GM12878 (cell line): ENCODE measurements at regions not wholly inside any gene's neighbourhood (a gene's known extent, or its start where the extent isn't known, plus 50 kb on each side); places are given as distances from the start of the nearest gene placed in this dataset.

Source experiments
- ATAC-seq: fragments of 200-7000 bp; cut with Tn5 transposase; 3 replicates; pipeline ENCODE4 v1.9.1; 2020; ENCODE audit warnings: mild to moderate bottlenecking, moderate library complexity
- BruUV-seq: library from RNA; stranded (reverse); fragments of 400-500 nt; replicated peaks from 2 replicates; lab custom pipeline; 2021; lab: Mats Ljungman, UMichigan
- CTCF ChIA-PET: fragments of 300-600 bp; sonication (Branson Sonifier 250); formaldehyde crosslinking; extraction: SDS; loops from one replicate; lab custom pipeline; 2021; ENCODE audit warnings: inconsistent platforms; lab: Yijun Ruan, JAX
- POLR2A ChIA-PET: fragments of 350-600 bp; formaldehyde crosslinking; extraction: SDS; loops from one replicate; lab custom pipeline; 2021; ENCODE audit warnings: inconsistent platforms; lab: Charles Lee
- RAD21 ChIA-PET: fragments of 300-600 bp; sonication (Branson Sonifier 250); formaldehyde crosslinking; loops from one replicate; lab custom pipeline; 2023; ENCODE audit warnings: antibody characterized with exemption; ENCODE audit not compliant: unreplicated experiment; lab: Charles Lee
- SMC1A ChIA-PET: fragments of 300-600 bp; sonication (Branson Sonifier 250); formaldehyde crosslinking; loops from one replicate; lab custom pipeline; 2023; ENCODE audit not compliant: unreplicated experiment, uncharacterized antibody; lab: Charles Lee
- DNase-seq: peaks from one replicate; pipeline ENCODE4 v3.0.0-alpha.2; 2011; ENCODE audit warnings: low read depth, low spot score
- FAIRE-seq: peaks from 3 replicates; lab custom pipeline; 2011; peaks lifted over from hg19 to GRCh38; lab: Jason Lieb, UNC
- H2AFZ ChIP-seq: 2 replicates; pipeline ENCODE4 v1.6.0; 2011; ENCODE audit warnings: low read depth, low read length, control low read depth; ENCODE audit not compliant: control insufficient read depth
- H3K27ac ChIP-seq: 2 replicates; pipeline ENCODE4 v1.5.1; 2011; ENCODE audit warnings: control low read depth; ENCODE audit not compliant: control insufficient read depth, insufficient read depth
- H3K27me3 ChIP-seq, 2 experiments: replicated peaks in 1 of 2; 2 replicates each; pipeline versions ENCODE4 v1.6.0 to v1.6.1; 2011; ENCODE audit warnings: low read length in 1 of 2; ENCODE audit not compliant: control insufficient read depth in 2 of 2, insufficient read depth in 2 of 2
- H3K36me3 ChIP-seq, 2 experiments: 2 replicates each; pipeline ENCODE4 v1.5.1; 2011; ENCODE audit warnings: low read length in 1 of 2; ENCODE audit not compliant: control insufficient read depth in 2 of 2, insufficient read depth in 2 of 2
- H3K4me1 ChIP-seq: 2 replicates; pipeline ENCODE4 v1.6.1; 2011; ENCODE audit warnings: mild to moderate bottlenecking, low read length, moderate library complexity, mixed read lengths; ENCODE audit not compliant: control insufficient read depth, insufficient read depth
- H3K4me2 ChIP-seq: 2 replicates; pipeline ENCODE4 v1.6.0; 2011; ENCODE audit warnings: control low read depth; ENCODE audit not compliant: control insufficient read depth, insufficient read depth
- H3K4me3 ChIP-seq: fragments of 200-600 bp; sonication (generic); 2 replicates; pipeline ENCODE4 v1.5.1; 2016
- H3K79me2 ChIP-seq: 2 replicates; pipeline ENCODE4 v1.6.0; 2011; ENCODE audit warnings: low read length; ENCODE audit not compliant: control insufficient read depth, insufficient read depth
- H3K9ac ChIP-seq: 2 replicates; pipeline ENCODE4 v1.8.0; 2011; ENCODE audit warnings: low read length, control low read depth, mixed read lengths; ENCODE audit not compliant: control insufficient read depth, insufficient read depth
- H3K9me3 ChIP-seq: replicated peaks from 3 replicates; pipeline ENCODE4 v1.5.1; 2011; ENCODE audit warnings: mild to moderate bottlenecking, low read length; ENCODE audit not compliant: control insufficient read depth, insufficient read depth
- H4K20me1 ChIP-seq: 2 replicates; pipeline ENCODE4 v1.6.0; 2011; ENCODE audit not compliant: control insufficient read depth, insufficient read depth
- BCLAF1 ChIP-seq: fragments of 450-650 bp; IDR thresholded peaks from 2 replicates; pipeline ENCODE4 v1.6.1; 2017; ENCODE audit warnings: antibody characterized with exemption, mild to moderate bottlenecking, moderate library complexity
- CBX3 ChIP-seq: fragments of 200-600 bp; sonication (generic); IDR thresholded peaks from 2 replicates; pipeline ENCODE4 v1.6.1; 2016; ENCODE audit warnings: low read depth, borderline replicate concordance
- CHD1 ChIP-seq: IDR thresholded peaks from 2 replicates; pipeline ENCODE4 v1.6.1; 2012; ENCODE audit warnings: low read depth, low read length, improper control_type of control experiment
- EED ChIP-seq: sonication (generic); IDR thresholded peaks from 2 replicates; pipeline ENCODE4 v1.6.1; 2016; ENCODE audit warnings: antibody characterized with exemption, low read depth
- HCFC1 ChIP-seq: fragments of 150-350 bp; IDR thresholded peaks from 2 replicates; pipeline ENCODE4 v1.6.1; 2014; ENCODE audit warnings: low read length
- IKZF1 ChIP-seq: fragments of 450-650 bp; conservative IDR thresholded peaks from 2 replicates; pipeline ENCODE4 v1.6.1; 2017; ENCODE audit warnings: antibody characterized with exemption, mild to moderate bottlenecking
- IKZF2 ChIP-seq, 2 experiments: fragments of 450-650 bp; IDR thresholded peaks; 2 replicates each; pipeline ENCODE4 v1.6.1; 2017; ENCODE audit warnings: mild to moderate bottlenecking in 2 of 2, moderate library complexity in 2 of 2
- MTA3 ChIP-seq: IDR thresholded peaks from 2 replicates; pipeline ENCODE4 v1.6.1; 2012; ENCODE audit warnings: low read length, inconsistent platforms, borderline replicate concordance
- MYB ChIP-seq: fragments of 150-350 bp; IDR thresholded peaks from 2 replicates; pipeline ENCODE4 v1.6.1; 2014; ENCODE audit warnings: mild to moderate bottlenecking, low read depth, low read length, borderline replicate concordance
- PAX5 ChIP-seq: IDR thresholded peaks from 2 replicates; pipeline ENCODE4 v1.6.1; 2011; ENCODE audit warnings: low read depth, low read length, borderline replicate concordance
- POLR2AphosphoS5 ChIP-seq: IDR thresholded peaks from 2 replicates; pipeline ENCODE4 v1.6.1; 2011; ENCODE audit warnings: mild to moderate bottlenecking, low read length, inconsistent platforms
- RAD21 ChIP-seq: IDR thresholded peaks from 2 replicates; pipeline ENCODE4 v1.6.1; 2011; ENCODE audit warnings: mild to moderate bottlenecking, low read depth, low read length, moderate library complexity; ENCODE audit not compliant: insufficient read depth
- SMC3 ChIP-seq: IDR thresholded peaks from 2 replicates; pipeline ENCODE4 v1.6.1; 2011; ENCODE audit warnings: low read length, improper control_type of control experiment, borderline replicate concordance
- SREBF2 ChIP-seq: IDR thresholded peaks from 2 replicates; pipeline ENCODE4 v1.6.1; 2012; ENCODE audit warnings: mild to moderate bottlenecking, low read length
- STAT3 ChIP-seq: IDR thresholded peaks from 2 replicates; pipeline ENCODE4 v1.6.1; 2011; ENCODE audit warnings: low read depth, low read length, improper control_type of control experiment
- SUPT20H ChIP-seq: IDR thresholded peaks from 2 replicates; pipeline ENCODE4 v1.6.1; 2011; ENCODE audit warnings: low read depth, mild to moderate bottlenecking, low read length, moderate library complexity, borderline replicate concordance; ENCODE audit not compliant: control insufficient read depth
- ZBED1 ChIP-seq: IDR thresholded peaks from 2 replicates; pipeline ENCODE4 v1.6.1; 2016; ENCODE audit warnings: borderline replicate concordance
- ZNF384 ChIP-seq: IDR thresholded peaks from 2 replicates; pipeline ENCODE4 v1.6.1; 2012; ENCODE audit warnings: low read depth, mild to moderate bottlenecking, low read length, improper control_type of control experiment, borderline replicate concordance
- WGBS: methylation state at CpG from one replicate; pipeline ENCODE4 v1.1.6; 2016; ENCODE audit warnings: low lambda C conversion rate; ENCODE audit not compliant: insufficient replicate concordance, insufficient coverage; ENCODE audit errors: missing lambda C conversion rate; 5-methylcytosine and 5-hydroxymethylcytosine counted together
- in situ Hi-C: fragments of 300-500 bp; cut with MboI; formaldehyde crosslinking; loops from 9 replicates; pipeline ENCODE4 v1.14.3; 2018; ENCODE audit warnings: mixed read lengths
- intact Hi-C: fragments of 100-400 bp; cut with micrococcal nuclease; formaldehyde crosslinking; loops from one replicate; pipeline ENCODE4 v1.14.2; 2022; ENCODE audit not compliant: unreplicated experiment
- TF ChIP-seq, protein P1 (sequence below), 3 experiments: IDR thresholded peaks in 2 of 3; conservative IDR thresholded peaks in 1 of 3; 2 replicates each; pipeline ENCODE4 v1.5.1; 2011; ENCODE audit warnings: low read depth in 3 of 3, low read length in 3 of 3, mild to moderate bottlenecking in 3 of 3, control low read depth in 2 of 3, moderate library complexity in 2 of 3, inconsistent platforms in 1 of 3, mixed read lengths in 1 of 3; ENCODE audit not compliant: control insufficient read depth in 2 of 3, insufficient read depth in 1 of 3; ENCODE audit errors: extremely low read depth in 1 of 3

GRCh38 chr17:73956595-73957465 is 246.6 kb upstream of the RPL38 start:
- no peaks in the 10 kb centered on the region; the same call in 2 of the 3 replicates for H3K9me3 ChIP-seq
- peaks cover 1 to 6% of the 10 kb centered on the region in 2 experiments; a peak in 3 of 4 replicates for H3K27me3 ChIP-seq
- H3K4me2 ChIP-seq: no peak overlapping the region
- CTCF ChIA-PET: interaction anchor here (1.0 to 3.7 kb wide), 3 partner anchors 20 to 527 kb away, joined by 3 to 15 read pairs (median 3); no protein-coding TSS in a partner anchor
- H3K4me3 ChIP-seq: no peak overlapping the region
- in situ Hi-C loops: no loop called here
- no peak overlapping the region for H3K27ac ChIP-seq
- WGBS: 2% methylated on average over 14 of the region's 15 CpGs
- DNase-seq (no peak), FAIRE-seq (peak; percentile 74), ATAC-seq (peak; percentile 84)
- no TSS peak for BruUV-seq
- no peak overlapping the region for H3K9ac ChIP-seq
- no peaks in the 10 kb centered on the region for H3K4me1 ChIP-seq
- SMC1A ChIA-PET: interaction anchor here (0.6 to 1.0 kb wide), 2 partner anchors 30 to 90 kb away, joined by 3 read pairs; no protein-coding TSS in a partner anchor
- intact Hi-C loops: loop anchor here (1.0 kb wide), 1 partner anchor 528 kb away; no protein-coding TSS in a partner anchor
- H2AFZ ChIP-seq: no peak overlapping the region
- H4K20me1 ChIP-seq: no peaks in the 10 kb centered on the region
- POLR2A ChIA-PET: no interaction called here
- no peaks in the 10 kb centered on the region for H3K79me2 ChIP-seq
- RAD21 ChIA-PET: interaction anchor here (1.1 to 1.4 kb wide), 2 partner anchors 527 to 529 kb away, joined by 4 to 6 read pairs; no protein-coding TSS in a partner anchor
- H3K36me3 ChIP-seq: no peaks in the 10 kb centered on the region
- TF ChIP-seq STAT3 (no peak), SREBF2 (no peak), ZBED1 (no peak), HCFC1 (no peak), IKZF1 (no peak), CHD1 (no peak), RAD21 (peak; percentile 65), EED (no peak), BCLAF1 (no peak), POLR2AphosphoS5 (no peak), PAX5 (no peak), SMC3 (peak; percentile 53), MTA3 (no peak), IKZF2 (IDR thresholded peaks at IDR 0.05) (no peak), CBX3 (no peak), SUPT20H (no peak), ZNF384 (no peak), MYB (no peak)
- TF ChIP-seq, protein P1, sequence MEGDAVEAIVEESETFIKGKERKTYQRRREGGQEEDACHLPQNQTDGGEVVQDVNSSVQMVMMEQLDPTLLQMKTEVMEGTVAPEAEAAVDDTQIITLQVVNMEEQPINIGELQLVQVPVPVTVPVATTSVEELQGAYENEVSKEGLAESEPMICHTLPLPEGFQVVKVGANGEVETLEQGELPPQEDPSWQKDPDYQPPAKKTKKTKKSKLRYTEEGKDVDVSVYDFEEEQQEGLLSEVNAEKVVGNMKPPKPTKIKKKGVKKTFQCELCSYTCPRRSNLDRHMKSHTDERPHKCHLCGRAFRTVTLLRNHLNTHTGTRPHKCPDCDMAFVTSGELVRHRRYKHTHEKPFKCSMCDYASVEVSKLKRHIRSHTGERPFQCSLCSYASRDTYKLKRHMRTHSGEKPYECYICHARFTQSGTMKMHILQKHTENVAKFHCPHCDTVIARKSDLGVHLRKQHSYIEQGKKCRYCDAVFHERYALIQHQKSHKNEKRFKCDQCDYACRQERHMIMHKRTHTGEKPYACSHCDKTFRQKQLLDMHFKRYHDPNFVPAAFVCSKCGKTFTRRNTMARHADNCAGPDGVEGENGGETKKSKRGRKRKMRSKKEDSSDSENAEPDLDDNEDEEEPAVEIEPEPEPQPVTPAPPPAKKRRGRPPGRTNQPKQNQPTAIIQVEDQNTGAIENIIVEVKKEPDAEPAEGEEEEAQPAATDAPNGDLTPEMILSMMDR (IDR thresholded peaks at IDR 0.05 in 2 of 3, conservative IDR thresholded peaks at IDR 0.05 in 1 of 3; ENCODE audit: control insufficient read depth in 2 of 3, extremely low read depth in 1 of 3, insufficient read depth in 1 of 3, low read depth in 3 of 3, low read length in 3 of 3): peak; percentile 55 to 61 (median 61)
